Epidermal melanocyte (primary cell): ENCODE measurements at regions not wholly inside any gene's neighbourhood (a gene's known extent, or its start where the extent isn't known, plus 50 kb on each side); places are given as distances from the start of the nearest gene placed in this dataset.
"Not testable (repeated sequence)": the region's sequence is repeated elsewhere in the genome, so short reads cannot be mapped to it uniquely, and the experiment has no call there.

Experiments
- DNase-seq: peaks from one replicate; pipeline ENCODE4 v3.0.0; 2011; ENCODE audit warnings: low spot score; ENCODE audit not compliant: insufficient read length

GRCh38 chr13:47892374-47892773 lies 108.7 kb downstream of the SUCLA2 start:
- DNase-seq: no peak

- DNase-seq: no peak
Observed at GRCh38 chr13:47890146-47890814, 110.8 kb downstream of the SUCLA2 start.

GRCh38 chr13:47886314-47886713 lies 114.8 kb downstream of the SUCLA2 start:
- no peak for DNase-seq

DNA sequence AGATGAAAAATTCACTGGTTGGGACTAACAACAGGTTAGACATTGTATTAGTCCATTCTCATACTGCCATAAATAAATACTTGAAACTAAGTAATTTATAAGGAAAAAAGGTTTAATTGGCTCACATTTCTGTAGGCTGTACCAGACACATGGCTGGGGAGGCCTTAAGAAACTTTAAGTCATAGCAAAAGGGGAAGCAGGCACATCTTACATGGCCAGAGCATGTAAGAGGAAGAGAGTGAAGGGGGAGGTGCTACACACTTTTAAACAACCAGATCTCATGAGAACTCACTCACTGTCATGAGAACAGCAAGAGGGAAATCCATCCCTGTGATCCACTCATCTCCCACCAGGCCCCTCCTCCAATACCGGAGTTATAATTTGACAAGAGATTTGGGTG lies 125.9 kb downstream of the SUCLA2 start:
- no peak for DNase-seq

GRCh38 chr13:47873987-47874386 lies 127.1 kb downstream of the SUCLA2 start:
- DNase-seq: not testable (repeated sequence)

GRCh38 chr13:47873319-47873718 lies 127.8 kb downstream of the SUCLA2 start:
- not testable (repeated sequence) for DNase-seq

- DNase-seq: no peak
Observed at GRCh38 chr13:47869776-47870175, 131.3 kb downstream of the SUCLA2 start.

GRCh38 chr13:47865883-47866282 lies 135.2 kb downstream of the SUCLA2 start:
- no peak for DNase-seq

DNA sequence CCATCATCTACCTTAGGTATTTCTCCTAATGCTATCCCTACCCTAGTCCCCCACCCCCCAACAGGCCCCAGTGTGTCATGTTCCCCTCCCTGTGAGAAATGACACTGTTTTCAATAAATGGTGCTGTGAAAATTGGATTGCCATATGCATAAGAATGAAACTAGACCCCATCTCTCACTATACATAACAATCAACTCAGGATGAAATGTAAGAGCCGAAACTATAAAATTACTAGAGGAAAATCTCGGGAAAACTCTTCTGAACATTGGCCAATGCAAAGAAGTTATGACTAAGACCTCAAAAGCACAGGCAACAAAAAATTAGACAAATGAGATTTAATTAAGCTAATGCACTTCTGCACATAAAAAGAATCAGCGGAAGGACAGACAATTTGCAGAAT lies 138.2 kb downstream of the SUCLA2 start:
- no peak for DNase-seq

GRCh38 chr13:47859165-47859564 lies 141.9 kb downstream of the SUCLA2 start:
- no peak for DNase-seq

- no peak for DNase-seq
Observed at GRCh38 chr13:47858042-47859025, 142.7 kb downstream of the SUCLA2 start.

DNA sequence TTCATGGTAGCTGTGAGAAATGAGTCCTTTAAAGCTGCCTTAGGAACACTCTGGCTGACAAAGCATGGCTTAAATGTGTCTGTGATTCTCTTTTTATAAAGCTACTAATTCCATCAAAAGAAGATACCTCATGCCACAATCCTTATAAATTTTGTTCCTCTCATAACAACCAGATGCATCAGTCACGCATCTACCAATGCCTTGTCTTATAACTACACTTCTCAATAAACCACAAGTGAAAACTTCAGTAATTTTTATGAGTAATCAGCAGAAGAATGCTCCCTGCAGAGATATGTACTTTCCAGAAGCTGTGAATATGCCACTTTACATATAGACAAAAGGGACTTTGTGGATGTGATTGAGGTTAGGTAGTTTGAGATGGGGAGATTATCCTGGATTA lies 147.8 kb downstream of the SUCLA2 start:
- no peak for DNase-seq

GRCh38 chr13:47846886-47847285 lies 154.2 kb downstream of the SUCLA2 start:
- DNase-seq: no peak

DNA sequence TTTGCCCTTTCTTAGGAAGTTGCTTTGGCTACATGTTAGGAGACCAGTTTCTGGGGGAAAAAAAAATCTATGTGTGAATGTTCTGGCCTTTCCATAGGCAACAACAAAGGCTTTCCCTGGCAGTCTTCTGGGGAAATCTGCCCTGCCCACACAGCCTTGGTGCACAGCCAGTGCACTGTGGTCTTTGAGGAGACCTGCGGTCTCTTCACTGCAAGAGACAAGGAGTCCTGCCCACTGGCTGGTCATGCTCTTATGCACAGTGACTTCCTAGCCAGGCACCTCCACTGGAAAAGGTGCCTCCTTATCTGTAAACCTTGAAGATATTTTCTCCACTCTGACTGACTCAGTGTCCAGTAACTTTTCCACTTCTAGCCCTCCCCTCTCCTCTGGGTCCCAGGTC lies 155.1 kb downstream of the SUCLA2 start:
- no peak for DNase-seq

DNA sequence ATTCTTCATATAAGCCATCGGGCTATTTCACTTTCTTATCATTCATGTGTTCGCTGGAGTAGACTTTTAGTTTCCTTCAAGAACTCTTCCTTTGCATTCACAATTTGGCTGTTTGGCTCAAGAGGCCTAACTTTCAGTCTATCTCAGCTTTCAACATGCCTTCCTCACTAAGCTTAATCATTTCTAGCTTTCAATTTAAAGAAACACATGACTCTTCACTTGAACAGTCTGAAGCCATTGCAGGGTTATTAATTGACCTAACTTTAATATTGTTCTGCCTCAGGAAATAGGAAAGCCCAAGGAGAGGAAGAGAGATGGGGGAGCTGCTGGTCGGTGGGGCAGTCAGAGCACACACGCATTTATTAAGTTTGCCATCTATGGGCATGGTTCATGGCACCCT lies 158.1 kb downstream of the SUCLA2 start:
- no peak for DNase-seq

- no peak for DNase-seq
Observed at GRCh38 chr13:47841151-47841550, 159.9 kb downstream of the SUCLA2 start.

GRCh38 chr13:47837906-47838305 lies 163.2 kb downstream of the SUCLA2 start:
- no peak for DNase-seq

- DNase-seq: no peak
Observed at GRCh38 chr13:47837104-47837880, 163.8 kb downstream of the SUCLA2 start.

DNA sequence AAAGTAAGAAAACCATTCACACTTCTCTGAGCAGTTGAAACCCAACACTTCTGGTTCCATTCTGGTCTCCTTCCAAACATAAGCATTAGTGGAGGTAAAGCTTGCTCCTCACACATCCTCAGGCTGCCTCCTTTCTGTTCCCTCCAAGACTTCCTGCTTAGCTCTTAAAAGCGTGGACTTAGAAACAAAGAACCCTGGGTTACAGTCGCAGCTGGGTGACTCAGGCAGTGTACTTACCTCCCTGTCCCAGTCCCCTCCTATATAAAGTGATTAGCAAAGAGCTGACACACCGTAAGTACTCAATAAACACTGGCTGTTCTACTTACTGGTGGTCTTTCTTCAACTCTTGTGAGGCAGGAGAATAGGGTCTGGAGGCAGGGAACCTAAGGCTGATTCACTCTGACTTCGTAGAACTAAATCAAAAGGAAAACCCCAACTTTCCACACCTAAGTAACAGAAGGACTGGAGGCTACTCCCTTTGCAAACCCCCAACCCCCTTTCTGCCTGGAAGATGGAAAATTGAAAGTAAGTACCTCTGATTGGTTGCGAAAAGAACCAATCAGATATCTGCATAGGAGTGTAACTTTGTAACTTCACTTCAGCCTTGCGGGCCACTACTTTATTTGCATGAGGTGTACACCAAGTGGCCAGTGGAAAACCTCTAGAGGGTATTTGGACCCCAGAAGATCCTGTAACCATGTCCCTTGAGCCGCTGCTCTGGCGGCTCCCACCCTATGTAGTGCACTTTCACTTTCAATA lies 165.4 kb downstream of the SUCLA2 start:
- DNase-seq: no peak

- DNase-seq: no peak
Observed at GRCh38 chr13:47832458-47832972, 168.6 kb downstream of the SUCLA2 start.

- DNase-seq: no peak
Observed at GRCh38 chr13:47831265-47831664, 169.8 kb downstream of the SUCLA2 start.
